HepG2 (cell line): ENCODE measurements at regions not wholly inside any gene's neighbourhood (a gene's known extent, or its start where the extent isn't known, plus 50 kb on each side); places are given as distances from the start of the nearest gene placed in this dataset.

ENCODE experiments used
- ASH2L ChIP-seq: fragments of 300-600, 200-600 bp; sonication (generic); IDR thresholded peaks from 2 replicates; pipeline ENCODE4 v1.7.0; 2017; ENCODE audit warnings: low read depth, mild to moderate bottlenecking, moderate library complexity, mixed read lengths, low read length; ENCODE audit not compliant: insufficient read length
- BHLHE40 ChIP-seq: IDR thresholded peaks from 2 replicates; pipeline ENCODE4 v1.6.1; 2011; ENCODE audit warnings: low read length, improper control_type of control experiment
- FLYWCH1 ChIP-seq: sonication (generic); formaldehyde crosslinking; IDR thresholded peaks from 2 replicates; pipeline ENCODE4 v1.8.1; 2023; ENCODE audit warnings: mild to moderate bottlenecking, missing genetic modification reagents
- KDM6A ChIP-seq: IDR thresholded peaks from 2 replicates; pipeline ENCODE4 v1.6.1; 2016; ENCODE audit warnings: low read depth
- NPAS2 ChIP-seq: sonication (generic); formaldehyde crosslinking; IDR thresholded peaks from 2 replicates; pipeline ENCODE4 v1.8.0; 2022; ENCODE audit warnings: mild to moderate bottlenecking, missing genetic modification reagents, borderline replicate concordance
- NR2F6 ChIP-seq, 2 experiments: IDR thresholded peaks; 2 replicates each; pipeline ENCODE4 v1.6.1; 2016; ENCODE audit warnings: antibody characterized with exemption in 1 of 2, mild to moderate bottlenecking in 1 of 2
- PHF8 ChIP-seq: sonication (generic); formaldehyde crosslinking; IDR thresholded peaks from 2 replicates; pipeline ENCODE4 v1.5.0; 2020; ENCODE audit warnings: missing genetic modification reagents
- RBFOX2 ChIP-seq: fragments of 200-400 bp; formaldehyde crosslinking; IDR thresholded peaks from 2 replicates; pipeline ENCODE4 v1.6.1; 2017; ENCODE audit warnings: low read depth, mild to moderate bottlenecking, low read length
- SETDB1 ChIP-seq: sonication (generic); formaldehyde crosslinking; IDR thresholded peaks from 2 replicates; pipeline ENCODE4 v1.5.1; 2020; ENCODE audit warnings: missing genetic modification reagents, mild to moderate bottlenecking, borderline replicate concordance
- SP2 ChIP-seq: sonication (generic); formaldehyde crosslinking; IDR thresholded peaks from 2 replicates; pipeline ENCODE4 v1.5.1; 2020; ENCODE audit warnings: mild to moderate bottlenecking, missing genetic modification reagents
- TBL1XR1 ChIP-seq: fragments of 150-350 bp; IDR thresholded peaks from 2 replicates; pipeline ENCODE4 v1.6.1; 2014; ENCODE audit warnings: borderline replicate concordance, low read length; ENCODE audit not compliant: partially characterized antibody
- ZIK1 ChIP-seq: sonication (generic); formaldehyde crosslinking; IDR thresholded peaks from 2 replicates; pipeline ENCODE4 v1.5.0; 2020; ENCODE audit warnings: mild to moderate bottlenecking, low read depth, missing genetic modification reagents, borderline replicate concordance
- ZMYM3 ChIP-seq: sonication (generic); formaldehyde crosslinking; IDR thresholded peaks from 2 replicates; pipeline ENCODE4 v1.5.1; 2020; ENCODE audit warnings: mild to moderate bottlenecking, missing genetic modification reagents
- ZNF484 ChIP-seq: sonication (generic); formaldehyde crosslinking; IDR thresholded peaks from 2 replicates; pipeline ENCODE4 v1.5.1; 2020; ENCODE audit warnings: mild to moderate bottlenecking, low read depth, missing genetic modification reagents, borderline replicate concordance
- TF ChIP-seq, protein P1 (sequence below): sonication (generic); formaldehyde crosslinking; IDR thresholded peaks from 2 replicates; pipeline ENCODE4 v1.5.1; 2020; ENCODE audit warnings: missing genetic modification reagents, mild to moderate bottlenecking, borderline replicate concordance
- TF ChIP-seq, protein P2 (sequence below): sonication (generic); formaldehyde crosslinking; IDR thresholded peaks from 2 replicates; pipeline ENCODE4 v1.4.0; 2020; ENCODE audit warnings: missing genetic modification reagents
- TF ChIP-seq, protein P3 (sequence below): sonication (generic); formaldehyde crosslinking; IDR thresholded peaks from 2 replicates; pipeline ENCODE4 v1.8.0; 2022; ENCODE audit warnings: mild to moderate bottlenecking, missing genetic modification reagents, borderline replicate concordance
- TF ChIP-seq, protein P4 (sequence below): sonication (generic); formaldehyde crosslinking; IDR thresholded peaks from 2 replicates; pipeline ENCODE4 v1.5.0; 2020; ENCODE audit warnings: missing genetic modification reagents
- TF ChIP-seq, protein P5 (sequence below): sonication (generic); formaldehyde crosslinking; conservative IDR thresholded peaks from 2 replicates; pipeline ENCODE4 v1.8.0; 2022; ENCODE audit warnings: mild to moderate bottlenecking, moderate library complexity, missing genetic modification reagents
- TF ChIP-seq, protein P6 (sequence below): sonication (generic); formaldehyde crosslinking; conservative IDR thresholded peaks from 2 replicates; pipeline ENCODE4 v1.4.0; 2020; ENCODE audit warnings: missing genetic modification reagents

DNA sequence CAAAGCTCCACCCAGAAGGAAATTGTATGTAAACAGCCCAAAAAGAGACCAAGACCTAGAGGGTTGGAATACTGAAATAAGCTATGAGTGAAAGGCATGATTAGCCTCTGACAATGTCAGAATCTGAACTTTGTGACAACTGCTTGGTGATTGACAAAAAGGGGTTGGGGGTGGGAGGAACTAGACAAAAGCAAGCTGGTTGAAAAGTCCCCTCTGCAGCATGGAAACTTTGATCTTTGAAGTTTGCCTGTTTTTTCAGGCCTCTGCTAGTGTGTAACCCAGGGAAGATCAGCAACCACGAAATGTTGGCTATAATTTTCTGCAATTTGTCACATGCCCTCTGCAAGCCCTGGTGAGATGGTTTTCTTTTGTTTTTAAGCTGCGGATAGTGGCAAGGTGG, 104.8 kb upstream of the SLC25A13 start (continued):
- TF ChIP-seq, protein P1, sequence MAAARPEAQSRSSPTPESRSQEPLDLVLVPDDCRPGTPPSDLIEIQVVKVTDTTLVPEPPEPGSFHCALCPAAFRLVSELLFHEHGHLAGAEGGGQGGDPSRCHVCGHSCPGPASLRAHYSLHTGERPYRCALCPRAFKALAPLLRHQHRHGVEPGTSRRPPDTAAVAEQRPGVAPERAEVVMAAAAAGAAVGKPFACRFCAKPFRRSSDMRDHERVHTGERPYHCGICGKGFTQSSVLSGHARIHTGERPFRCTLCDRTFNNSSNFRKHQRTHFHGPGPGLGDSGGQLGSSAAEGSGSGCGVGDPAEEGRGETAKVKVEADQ (CRISPR knock-in tag), result no peak
- TF ChIP-seq SETDB1 (CRISPR knock-in tag) (no peak), NPAS2 (CRISPR knock-in tag) (no peak), RBFOX2 (peak; percentile 39; the same call in 1 of the 2 replicates), ZMYM3 (0 out of 2 replicates have a peak, but pooled peaks have one; percentile 29), KDM6A (CRISPR knock-in tag) (peak; percentile 80), PHF8 (no peak), ASH2L (peak; percentile 88), SP2 (no peak), TBL1XR1 (no peak), ZIK1 (CRISPR knock-in tag) (no peak), FLYWCH1 (no peak), BHLHE40 (no peak), ZNF484 (CRISPR knock-in tag) (no peak), NR2F6 (IDR thresholded peaks at IDR 0.05) (no peak), NR2F6 (CRISPR knock-in tag; IDR thresholded peaks at IDR 0.05) (no peak; the same call in 1 of the 2 replicates)
- TF ChIP-seq, protein P2, sequence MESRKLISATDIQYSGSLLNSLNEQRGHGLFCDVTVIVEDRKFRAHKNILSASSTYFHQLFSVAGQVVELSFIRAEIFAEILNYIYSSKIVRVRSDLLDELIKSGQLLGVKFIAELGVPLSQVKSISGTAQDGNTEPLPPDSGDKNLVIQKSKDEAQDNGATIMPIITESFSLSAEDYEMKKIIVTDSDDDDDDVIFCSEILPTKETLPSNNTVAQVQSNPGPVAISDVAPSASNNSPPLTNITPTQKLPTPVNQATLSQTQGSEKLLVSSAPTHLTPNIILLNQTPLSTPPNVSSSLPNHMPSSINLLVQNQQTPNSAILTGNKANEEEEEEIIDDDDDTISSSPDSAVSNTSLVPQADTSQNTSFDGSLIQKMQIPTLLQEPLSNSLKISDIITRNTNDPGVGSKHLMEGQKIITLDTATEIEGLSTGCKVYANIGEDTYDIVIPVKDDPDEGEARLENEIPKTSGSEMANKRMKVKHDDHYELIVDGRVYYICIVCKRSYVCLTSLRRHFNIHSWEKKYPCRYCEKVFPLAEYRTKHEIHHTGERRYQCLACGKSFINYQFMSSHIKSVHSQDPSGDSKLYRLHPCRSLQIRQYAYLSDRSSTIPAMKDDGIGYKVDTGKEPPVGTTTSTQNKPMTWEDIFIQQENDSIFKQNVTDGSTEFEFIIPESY, result no peak
- TF ChIP-seq, protein P3, sequence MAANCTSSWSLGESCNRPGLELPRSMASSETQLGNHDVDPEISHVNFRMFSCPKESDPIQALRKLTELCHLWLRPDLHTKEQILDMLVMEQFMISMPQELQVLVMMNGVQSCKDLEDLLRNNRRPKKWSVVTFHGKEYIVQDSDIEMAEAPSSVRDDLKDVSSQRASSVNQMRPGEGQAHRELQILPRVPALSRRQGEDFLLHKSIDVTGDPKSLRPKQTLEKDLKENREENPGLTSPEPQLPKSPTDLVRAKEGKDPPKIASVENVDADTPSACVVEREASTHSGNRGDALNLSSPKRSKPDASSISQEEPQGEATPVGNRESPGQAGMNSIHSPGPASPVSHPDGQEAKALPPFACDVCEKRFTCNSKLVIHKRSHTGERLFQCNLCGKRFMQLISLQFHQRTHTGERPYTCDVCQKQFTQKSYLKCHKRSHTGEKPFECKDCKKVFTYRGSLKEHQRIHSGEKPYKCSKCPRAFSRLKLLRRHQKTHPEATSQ (CRISPR knock-in tag), result no peak
- TF ChIP-seq, protein P4, sequence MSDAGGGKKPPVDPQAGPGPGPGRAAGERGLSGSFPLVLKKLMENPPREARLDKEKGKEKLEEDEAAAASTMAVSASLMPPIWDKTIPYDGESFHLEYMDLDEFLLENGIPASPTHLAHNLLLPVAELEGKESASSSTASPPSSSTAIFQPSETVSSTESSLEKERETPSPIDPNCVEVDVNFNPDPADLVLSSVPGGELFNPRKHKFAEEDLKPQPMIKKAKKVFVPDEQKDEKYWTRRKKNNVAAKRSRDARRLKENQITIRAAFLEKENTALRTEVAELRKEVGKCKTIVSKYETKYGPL, result no peak
- TF ChIP-seq, protein P5, sequence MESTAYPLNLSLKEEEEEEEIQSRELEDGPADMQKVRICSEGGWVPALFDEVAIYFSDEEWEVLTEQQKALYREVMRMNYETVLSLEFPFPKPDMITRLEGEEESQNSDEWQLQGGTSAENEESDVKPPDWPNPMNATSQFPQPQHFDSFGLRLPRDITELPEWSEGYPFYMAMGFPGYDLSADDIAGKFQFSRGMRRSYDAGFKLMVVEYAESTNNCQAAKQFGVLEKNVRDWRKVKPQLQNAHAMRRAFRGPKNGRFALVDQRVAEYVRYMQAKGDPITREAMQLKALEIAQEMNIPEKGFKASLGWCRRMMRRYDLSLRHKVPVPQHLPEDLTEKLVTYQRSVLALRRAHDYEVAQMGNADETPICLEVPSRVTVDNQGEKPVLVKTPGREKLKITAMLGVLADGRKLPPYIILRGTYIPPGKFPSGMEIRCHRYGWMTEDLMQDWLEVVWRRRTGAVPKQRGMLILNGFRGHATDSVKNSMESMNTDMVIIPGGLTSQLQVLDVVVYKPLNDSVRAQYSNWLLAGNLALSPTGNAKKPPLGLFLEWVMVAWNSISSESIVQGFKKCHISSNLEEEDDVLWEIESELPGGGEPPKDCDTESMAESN (CRISPR knock-in tag), result no peak
- TF ChIP-seq, protein P6, sequence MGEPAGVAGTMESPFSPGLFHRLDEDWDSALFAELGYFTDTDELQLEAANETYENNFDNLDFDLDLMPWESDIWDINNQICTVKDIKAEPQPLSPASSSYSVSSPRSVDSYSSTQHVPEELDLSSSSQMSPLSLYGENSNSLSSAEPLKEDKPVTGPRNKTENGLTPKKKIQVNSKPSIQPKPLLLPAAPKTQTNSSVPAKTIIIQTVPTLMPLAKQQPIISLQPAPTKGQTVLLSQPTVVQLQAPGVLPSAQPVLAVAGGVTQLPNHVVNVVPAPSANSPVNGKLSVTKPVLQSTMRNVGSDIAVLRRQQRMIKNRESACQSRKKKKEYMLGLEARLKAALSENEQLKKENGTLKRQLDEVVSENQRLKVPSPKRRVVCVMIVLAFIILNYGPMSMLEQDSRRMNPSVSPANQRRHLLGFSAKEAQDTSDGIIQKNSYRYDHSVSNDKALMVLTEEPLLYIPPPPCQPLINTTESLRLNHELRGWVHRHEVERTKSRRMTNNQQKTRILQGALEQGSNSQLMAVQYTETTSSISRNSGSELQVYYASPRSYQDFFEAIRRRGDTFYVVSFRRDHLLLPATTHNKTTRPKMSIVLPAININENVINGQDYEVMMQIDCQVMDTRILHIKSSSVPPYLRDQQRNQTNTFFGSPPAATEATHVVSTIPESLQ, result no peak
